ENCODE measurements at regions not wholly inside any gene's neighbourhood (a gene's known extent, or its start where the extent isn't known, plus 50 kb on each side); places are given as distances from the start of the nearest gene placed in this dataset.
A peak's percentile ranks its signal among the peaks of the same experiment; 100 is the strongest.

DNA sequence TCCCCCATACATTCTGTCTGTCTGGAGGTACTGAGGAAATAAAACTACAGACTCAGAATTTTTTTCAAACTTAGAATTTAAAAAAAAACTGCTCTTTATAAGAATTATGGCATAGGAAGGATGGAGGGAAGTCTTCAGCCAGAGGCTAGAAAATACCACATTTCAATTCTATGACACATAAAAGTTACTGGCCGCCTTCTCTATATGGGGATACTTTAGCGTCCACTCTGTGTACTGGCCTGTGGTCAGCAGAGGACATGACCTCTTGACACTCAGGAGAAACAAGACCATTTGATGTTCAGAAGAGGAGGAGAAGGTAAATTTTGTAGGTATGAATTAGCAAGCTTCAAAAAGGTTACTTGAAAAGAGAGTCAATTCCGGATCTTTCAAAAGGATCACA is 417.4 kb downstream of the MFSD1 start:
- no peak overlapping the region for H3K4me3 ChIP-seq (ENCODE audit: low read length)
- H3K9me3 ChIP-seq (ENCODE audit: low read length) = no peaks in the 10 kb centered on the region
- H3K9ac ChIP-seq (ENCODE audit: low read length) = no peak overlapping the region
- no peak overlapping the region for H2AFZ ChIP-seq (ENCODE audit: low read depth, low read length)
- H3K4me2 ChIP-seq (ENCODE audit: low read length) = no peak overlapping the region
- H3K79me2 ChIP-seq (replicated peaks; ENCODE audit: insufficient read depth, low read length) = no peaks in the 10 kb centered on the region
- H3K9me2 ChIP-seq (ENCODE audit: insufficient read depth, low read length) = no peaks in the 10 kb centered on the region
- peaks cover 20% of the 10 kb centered on the region for H3F3A ChIP-seq (ENCODE audit: insufficient read depth, low read length, poor library complexity, severe bottlenecking)
- peak overlapping the region; percentile 66 for H3K27ac ChIP-seq (ENCODE audit: low read length)
- H3K27me3 ChIP-seq (ENCODE audit: insufficient read depth, low read depth, low read length) = no peaks in the 10 kb centered on the region
- TF ChIP-seq, protein P1, sequence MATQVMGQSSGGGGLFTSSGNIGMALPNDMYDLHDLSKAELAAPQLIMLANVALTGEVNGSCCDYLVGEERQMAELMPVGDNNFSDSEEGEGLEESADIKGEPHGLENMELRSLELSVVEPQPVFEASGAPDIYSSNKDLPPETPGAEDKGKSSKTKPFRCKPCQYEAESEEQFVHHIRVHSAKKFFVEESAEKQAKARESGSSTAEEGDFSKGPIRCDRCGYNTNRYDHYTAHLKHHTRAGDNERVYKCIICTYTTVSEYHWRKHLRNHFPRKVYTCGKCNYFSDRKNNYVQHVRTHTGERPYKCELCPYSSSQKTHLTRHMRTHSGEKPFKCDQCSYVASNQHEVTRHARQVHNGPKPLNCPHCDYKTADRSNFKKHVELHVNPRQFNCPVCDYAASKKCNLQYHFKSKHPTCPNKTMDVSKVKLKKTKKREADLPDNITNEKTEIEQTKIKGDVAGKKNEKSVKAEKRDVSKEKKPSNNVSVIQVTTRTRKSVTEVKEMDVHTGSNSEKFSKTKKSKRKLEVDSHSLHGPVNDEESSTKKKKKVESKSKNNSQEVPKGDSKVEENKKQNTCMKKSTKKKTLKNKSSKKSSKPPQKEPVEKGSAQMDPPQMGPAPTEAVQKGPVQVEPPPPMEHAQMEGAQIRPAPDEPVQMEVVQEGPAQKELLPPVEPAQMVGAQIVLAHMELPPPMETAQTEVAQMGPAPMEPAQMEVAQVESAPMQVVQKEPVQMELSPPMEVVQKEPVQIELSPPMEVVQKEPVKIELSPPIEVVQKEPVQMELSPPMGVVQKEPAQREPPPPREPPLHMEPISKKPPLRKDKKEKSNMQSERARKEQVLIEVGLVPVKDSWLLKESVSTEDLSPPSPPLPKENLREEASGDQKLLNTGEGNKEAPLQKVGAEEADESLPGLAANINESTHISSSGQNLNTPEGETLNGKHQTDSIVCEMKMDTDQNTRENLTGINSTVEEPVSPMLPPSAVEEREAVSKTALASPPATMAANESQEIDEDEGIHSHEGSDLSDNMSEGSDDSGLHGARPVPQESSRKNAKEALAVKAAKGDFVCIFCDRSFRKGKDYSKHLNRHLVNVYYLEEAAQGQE (IDR thresholded peaks at IDR 0.05; ENCODE audit: borderline replicate concordance) = no peak
- TF ChIP-seq, protein P2, sequence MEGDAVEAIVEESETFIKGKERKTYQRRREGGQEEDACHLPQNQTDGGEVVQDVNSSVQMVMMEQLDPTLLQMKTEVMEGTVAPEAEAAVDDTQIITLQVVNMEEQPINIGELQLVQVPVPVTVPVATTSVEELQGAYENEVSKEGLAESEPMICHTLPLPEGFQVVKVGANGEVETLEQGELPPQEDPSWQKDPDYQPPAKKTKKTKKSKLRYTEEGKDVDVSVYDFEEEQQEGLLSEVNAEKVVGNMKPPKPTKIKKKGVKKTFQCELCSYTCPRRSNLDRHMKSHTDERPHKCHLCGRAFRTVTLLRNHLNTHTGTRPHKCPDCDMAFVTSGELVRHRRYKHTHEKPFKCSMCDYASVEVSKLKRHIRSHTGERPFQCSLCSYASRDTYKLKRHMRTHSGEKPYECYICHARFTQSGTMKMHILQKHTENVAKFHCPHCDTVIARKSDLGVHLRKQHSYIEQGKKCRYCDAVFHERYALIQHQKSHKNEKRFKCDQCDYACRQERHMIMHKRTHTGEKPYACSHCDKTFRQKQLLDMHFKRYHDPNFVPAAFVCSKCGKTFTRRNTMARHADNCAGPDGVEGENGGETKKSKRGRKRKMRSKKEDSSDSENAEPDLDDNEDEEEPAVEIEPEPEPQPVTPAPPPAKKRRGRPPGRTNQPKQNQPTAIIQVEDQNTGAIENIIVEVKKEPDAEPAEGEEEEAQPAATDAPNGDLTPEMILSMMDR (IDR thresholded peaks at IDR 0.05; ENCODE audit: poor library complexity, severe bottlenecking) = no peak
- TF ChIP-seq MXI1 (conservative IDR thresholded peaks at IDR 0.05; ENCODE audit: poor library complexity, severe bottlenecking) = no peak
- TF ChIP-seq TAF1 (IDR thresholded peaks at IDR 0.05; ENCODE audit: low read depth) = no peak
- no peak for TF ChIP-seq EZH2 (IDR thresholded peaks at IDR 0.05; ENCODE audit: borderline replicate concordance, insufficient read depth, low read length, poor library complexity, severe bottlenecking)
- TF ChIP-seq SMC3 (conservative IDR thresholded peaks at IDR 0.05; ENCODE audit: poor library complexity) = no peak
- no peak for TF ChIP-seq RAD21 (conservative IDR thresholded peaks at IDR 0.05)
- TF ChIP-seq EP300 (conservative IDR thresholded peaks at IDR 0.05; ENCODE audit: poor library complexity, severe bottlenecking) = no peak
- no peak for TF ChIP-seq POLR2AphosphoS5 (IDR thresholded peaks at IDR 0.05)
- H4K20me1 ChIP-seq (ENCODE audit: insufficient read depth) = no peaks in the 10 kb centered on the region
- H3K36me3 ChIP-seq (ENCODE audit: insufficient read depth, low read length) = no peaks in the 10 kb centered on the region

DNA sequence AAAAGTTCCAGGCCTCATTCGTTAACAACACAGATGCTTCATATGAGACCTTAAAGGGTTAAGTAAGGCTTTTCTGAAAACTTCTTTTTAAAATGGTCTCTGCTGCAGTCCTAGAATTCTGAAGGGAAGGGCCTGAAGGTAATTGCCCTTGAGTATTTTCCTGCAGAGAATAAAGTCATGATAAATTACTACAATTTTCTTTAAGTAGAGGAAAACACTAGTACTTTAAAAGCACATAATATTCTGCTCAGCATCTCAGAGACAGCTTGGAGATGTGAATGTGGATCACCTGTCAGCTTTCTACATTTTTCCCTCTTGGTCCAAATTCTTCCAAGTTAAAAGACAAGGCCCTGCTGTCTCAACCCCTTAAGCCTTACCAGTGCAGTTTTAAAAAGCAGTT is 419.5 kb downstream of the MFSD1 start:
- Histone ChIP-seq H2AFZ (ENCODE audit: low read depth, low read length) (no peak overlapping the region), H3K9me3 (ENCODE audit: low read length) (no peaks in the 10 kb centered on the region), H3K9me2 (ENCODE audit: insufficient read depth, low read length) (no peaks in the 10 kb centered on the region), H4K20me1 (ENCODE audit: insufficient read depth) (no peaks in the 10 kb centered on the region), H3K4me2 (ENCODE audit: low read length) (no peak overlapping the region), H3K27me3 (ENCODE audit: insufficient read depth, low read depth, low read length) (no peaks in the 10 kb centered on the region), H3F3A (ENCODE audit: insufficient read depth, low read length, poor library complexity, severe bottlenecking) (peaks cover 14% of the 10 kb centered on the region), H3K9ac (ENCODE audit: low read length) (no peak overlapping the region), H3K79me2 (replicated peaks; ENCODE audit: insufficient read depth, low read length) (no peaks in the 10 kb centered on the region), H3K36me3 (ENCODE audit: insufficient read depth, low read length) (no peaks in the 10 kb centered on the region), H3K27ac (ENCODE audit: low read length) (peak overlapping the region; percentile 77), H3K4me3 (ENCODE audit: low read length) (no peak overlapping the region)
- TF ChIP-seq POLR2AphosphoS5 (IDR thresholded peaks at IDR 0.05) = peak; percentile 90
- peak; percentile 57 for TF ChIP-seq RAD21 (conservative IDR thresholded peaks at IDR 0.05)
- TF ChIP-seq EZH2 (IDR thresholded peaks at IDR 0.05; ENCODE audit: borderline replicate concordance, insufficient read depth, low read length, poor library complexity, severe bottlenecking) = no peak
- TF ChIP-seq MXI1 (conservative IDR thresholded peaks at IDR 0.05; ENCODE audit: poor library complexity, severe bottlenecking) = no peak
- no peak for TF ChIP-seq TAF1 (IDR thresholded peaks at IDR 0.05; ENCODE audit: low read depth)
- TF ChIP-seq EP300 (conservative IDR thresholded peaks at IDR 0.05; ENCODE audit: poor library complexity, severe bottlenecking) = peak; percentile 90
- TF ChIP-seq, protein P1 (IDR thresholded peaks at IDR 0.05; ENCODE audit: borderline replicate concordance) = peak; percentile 91
- TF ChIP-seq SMC3 (conservative IDR thresholded peaks at IDR 0.05; ENCODE audit: poor library complexity) = peak; percentile 28
- TF ChIP-seq, protein P2 (IDR thresholded peaks at IDR 0.05; ENCODE audit: poor library complexity, severe bottlenecking) = no peak

All from neural cell (in vitro differentiated cells).